DMS 273 (cell line): ENCODE measurements at regions not wholly inside any gene's neighbourhood (a gene's known extent, or its start where the extent isn't known, plus 50 kb on each side); places are given as distances from the start of the nearest gene placed in this dataset.
"Not testable (repeated sequence)": the region's sequence is repeated elsewhere in the genome, so short reads cannot be mapped to it uniquely, and the experiment has no call there.

Experiments
- DNase-seq: peaks from one replicate; lab custom pipeline; 2025; ENCODE audit not compliant: unreplicated experiment; lab: John Stamatoyannopoulos, UW

DNA sequence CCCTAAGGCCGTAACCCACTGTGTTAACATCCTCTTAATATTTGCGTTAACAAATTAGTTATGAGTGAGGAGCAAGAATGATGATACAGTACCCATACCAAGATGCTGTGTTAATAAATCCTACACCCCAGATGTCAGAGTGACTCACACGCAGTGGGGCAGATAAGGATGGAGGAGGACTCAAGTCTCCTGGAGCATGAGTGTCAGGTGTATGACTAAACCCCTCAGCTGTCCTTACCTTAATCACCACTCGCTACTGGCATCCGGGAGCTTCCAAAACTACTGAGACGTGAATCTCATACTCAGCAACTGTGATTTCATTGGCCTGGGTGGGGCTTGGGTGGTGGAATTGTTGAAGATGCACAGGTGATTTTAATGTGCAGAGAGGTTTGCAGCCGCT is 131.3 kb upstream of the MTHFD1L start:
- no peak for DNase-seq

GRCh38 chr6:150735341-150735851 is 130.1 kb upstream of the MTHFD1L start:
- DNase-seq: no peak

DNA sequence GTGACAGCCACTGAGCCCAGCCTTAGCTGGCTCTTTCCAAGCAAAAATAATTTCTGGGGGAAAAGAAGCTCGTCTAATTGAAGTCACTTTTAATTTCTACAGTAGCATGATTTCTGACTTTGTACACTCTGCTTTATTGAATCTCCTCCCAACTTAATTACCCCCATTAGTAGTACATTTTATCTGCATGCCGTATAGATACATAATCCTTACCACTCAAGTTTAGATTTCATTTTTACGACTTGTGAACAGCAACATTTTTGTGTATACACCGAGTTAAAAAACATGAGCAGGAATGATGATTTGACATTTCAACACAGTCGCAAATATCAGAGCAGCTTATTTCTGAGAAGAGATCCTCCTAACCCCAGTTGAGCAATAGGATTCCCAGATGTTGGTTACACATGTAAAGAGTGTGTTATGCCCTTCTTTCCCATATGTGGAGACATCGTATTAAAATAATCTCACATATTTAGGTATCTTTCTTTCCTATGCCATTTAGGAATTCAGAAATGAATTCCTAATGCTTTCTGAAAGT is 127.3 kb upstream of the MTHFD1L start:
- DNase-seq: no peak

DNA sequence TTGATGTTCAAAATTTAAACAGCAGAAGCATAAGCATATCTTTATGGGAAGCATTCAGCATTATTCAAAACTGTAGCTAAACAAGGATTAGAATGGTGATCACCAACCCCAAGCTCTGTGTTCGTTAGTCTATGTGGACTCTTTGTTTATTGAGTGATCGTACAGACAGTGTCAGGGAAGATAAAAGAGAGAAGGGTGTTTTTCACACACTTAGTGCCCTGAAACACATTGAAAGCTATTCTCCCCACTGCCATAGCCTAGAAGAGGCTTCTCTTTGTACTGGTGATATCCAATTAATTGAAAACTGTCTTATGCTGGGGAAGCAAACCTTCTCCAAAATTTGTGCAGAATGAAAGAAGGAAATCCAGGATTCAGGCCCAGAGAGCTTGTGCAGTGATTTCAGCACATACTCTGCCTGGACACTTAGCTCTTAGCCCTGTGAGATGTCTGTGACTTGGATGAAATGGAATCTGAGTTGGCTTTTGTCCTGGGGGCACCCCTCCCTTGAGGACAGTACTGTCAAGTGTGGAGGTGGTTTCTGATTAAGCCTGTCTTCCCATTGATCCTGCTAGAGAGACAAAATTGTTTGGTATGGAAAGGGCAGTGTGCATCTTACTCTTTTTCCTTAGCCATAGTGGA is 125.7 kb upstream of the MTHFD1L start:
- no peak for DNase-seq

DNA sequence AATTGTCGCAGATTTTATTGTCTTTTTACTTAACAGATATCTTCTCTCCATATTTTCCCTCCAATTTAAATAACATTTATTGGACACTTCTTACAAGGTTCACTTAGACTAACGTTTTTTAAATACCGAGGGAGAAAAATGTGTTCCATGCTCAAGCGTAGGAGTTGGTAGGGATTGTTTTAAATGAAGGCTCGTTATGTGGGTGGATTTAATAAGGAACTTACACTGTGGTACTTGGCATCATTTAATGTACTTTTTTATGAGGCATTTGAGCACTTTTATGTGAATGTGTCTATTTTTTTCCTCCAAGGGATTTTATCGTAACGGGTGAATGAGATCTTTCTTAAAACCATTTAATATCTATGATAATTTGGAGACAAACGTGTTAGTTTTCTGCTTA is 125.0 kb upstream of the MTHFD1L start:
- no peak for DNase-seq

GRCh38 chr6:150741633-150742200 is 123.8 kb upstream of the MTHFD1L start:
- DNase-seq: peak; percentile 66

DNA sequence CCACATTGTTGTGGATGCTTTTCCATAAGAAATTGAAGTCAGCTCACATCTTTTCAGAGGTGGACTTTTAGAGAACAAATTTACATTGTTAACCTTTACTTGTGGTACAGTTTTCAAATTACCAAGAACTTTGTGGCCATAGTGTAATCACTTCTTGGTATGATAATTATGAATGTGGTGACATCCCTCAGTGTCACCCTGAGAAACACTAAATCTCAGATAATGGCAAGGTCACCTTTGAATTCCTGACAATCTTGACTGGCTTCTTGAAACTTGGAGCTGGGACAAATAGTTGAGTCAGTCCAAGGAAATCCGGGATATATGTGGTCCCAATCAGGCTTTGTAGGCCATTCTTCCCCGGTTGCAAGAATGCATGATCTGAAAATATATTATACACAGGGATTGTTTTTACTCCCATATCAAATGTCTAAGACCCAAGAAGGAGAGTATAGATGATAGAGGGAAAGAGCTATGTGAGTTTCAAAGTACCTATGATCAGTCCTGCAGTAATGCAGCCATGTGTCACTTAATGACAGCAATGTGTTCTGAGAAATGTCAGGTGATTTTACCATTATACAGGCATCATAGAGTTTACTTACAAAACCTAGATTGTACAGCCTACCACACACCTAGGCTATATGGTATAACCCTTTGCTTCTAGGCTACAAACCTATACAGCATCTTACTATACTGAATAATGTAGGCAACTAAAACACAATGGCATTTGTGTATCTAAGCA is 120.8 kb upstream of the MTHFD1L start:
- DNase-seq: no peak

DNA sequence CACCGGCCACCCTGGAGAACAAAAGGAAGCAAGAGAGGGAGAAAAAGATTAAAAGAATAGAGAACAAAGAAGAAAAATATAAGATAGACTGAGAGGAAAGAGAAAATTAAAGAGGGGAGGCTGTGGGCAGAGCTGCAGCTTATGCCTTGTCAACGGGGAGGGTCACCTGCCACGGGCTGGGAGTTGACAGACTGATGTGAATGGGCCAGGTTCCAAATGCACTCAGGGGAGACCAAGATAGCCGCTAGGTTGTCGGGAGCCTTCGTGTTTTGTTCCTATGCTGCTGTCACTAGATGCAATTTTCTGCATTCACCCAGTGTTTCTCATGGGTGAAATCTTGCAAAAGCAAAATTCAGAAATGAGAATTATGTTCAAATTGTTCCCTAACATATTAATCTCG is 119.6 kb upstream of the MTHFD1L start:
- peak; percentile 3 for DNase-seq

- DNase-seq: no peak
Measured at GRCh38 chr6:150747155-150747554, 118.3 kb upstream of the MTHFD1L start.

GRCh38 chr6:150749091-150749670 is 116.3 kb upstream of the MTHFD1L start:
- DNase-seq: no peak

DNA sequence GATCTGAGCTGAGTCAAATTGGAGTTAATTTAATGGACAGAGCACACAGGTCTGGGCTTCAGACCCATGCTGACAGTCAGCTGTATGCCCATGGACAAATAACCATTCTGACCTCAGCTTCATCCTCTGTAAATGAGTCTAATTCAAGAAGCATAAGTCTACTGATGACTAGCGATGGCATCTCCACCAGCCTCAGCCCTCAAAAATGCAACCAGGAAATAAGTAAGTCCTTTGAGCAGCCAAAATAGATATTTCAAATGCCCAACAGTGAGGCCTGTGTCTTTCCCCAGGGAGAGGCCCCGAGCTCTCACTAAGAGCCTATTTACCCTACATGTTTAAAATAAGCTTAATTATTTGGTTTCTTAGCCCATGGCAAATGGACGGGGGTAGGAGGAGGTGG is 114.2 kb upstream of the MTHFD1L start:
- no peak for DNase-seq

- no peak for DNase-seq
Measured at GRCh38 chr6:150752409-150752808, 113.1 kb upstream of the MTHFD1L start.

GRCh38 chr6:150753371-150754064 is 112.0 kb upstream of the MTHFD1L start:
- DNase-seq: no peak

DNA sequence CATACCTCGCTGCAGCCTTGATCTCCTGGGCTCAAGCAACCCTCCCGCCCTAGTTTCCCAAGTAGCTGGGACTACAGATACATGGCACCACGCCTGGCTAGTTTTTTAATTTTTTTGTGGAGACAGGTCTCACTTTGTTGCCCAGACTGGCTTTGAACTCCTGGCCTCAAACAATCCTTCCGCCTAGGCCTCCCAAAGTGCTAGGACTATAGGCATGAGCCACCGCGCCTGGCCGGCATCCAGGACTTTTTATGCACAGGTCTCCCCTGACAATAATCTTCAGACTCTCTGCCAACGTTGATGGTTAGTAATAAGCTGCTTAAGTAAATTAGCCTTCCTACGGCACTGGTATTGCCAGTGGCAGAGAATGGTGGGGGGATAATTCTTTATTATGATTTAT is 110.5 kb upstream of the MTHFD1L start:
- no peak for DNase-seq

DNA sequence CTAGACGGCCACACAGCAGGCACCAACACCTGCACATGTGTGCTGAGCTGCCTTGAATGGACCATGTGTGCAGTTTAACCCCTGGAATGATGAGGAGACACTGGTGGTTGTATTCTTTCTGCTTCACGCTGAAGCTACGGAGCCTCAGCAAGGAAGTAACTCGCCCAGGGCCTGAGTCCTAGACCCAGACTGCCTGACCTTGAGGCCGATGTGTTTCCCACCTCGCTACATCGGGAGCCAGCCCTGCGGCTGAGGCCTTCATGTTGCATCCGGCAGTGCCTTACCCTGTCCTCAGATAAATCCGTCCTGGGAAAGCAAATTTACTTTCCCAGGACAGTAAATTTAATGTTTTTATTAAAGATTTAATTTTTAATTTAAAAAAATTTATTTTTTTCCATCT is 110.0 kb upstream of the MTHFD1L start:
- no peak for DNase-seq

DNA sequence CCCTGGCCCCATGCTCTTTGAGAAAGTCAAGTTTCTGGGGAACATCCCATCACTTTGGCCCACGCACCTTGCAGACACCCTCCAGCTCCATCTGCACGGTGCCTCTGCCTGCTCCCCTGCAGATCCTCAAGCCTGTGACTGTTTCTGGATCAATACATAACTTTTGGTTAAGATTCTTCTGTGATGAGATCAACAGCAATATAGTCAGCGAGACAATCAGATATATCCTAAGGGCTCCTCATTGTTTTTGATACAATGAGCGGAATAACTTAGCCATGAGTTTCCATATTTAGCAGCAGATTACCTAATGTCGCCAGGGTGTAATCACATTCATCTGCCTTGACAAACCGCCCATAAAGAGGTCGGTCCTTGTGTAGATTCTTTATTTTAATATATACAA is 109.3 kb upstream of the MTHFD1L start:
- DNase-seq: no peak

GRCh38 chr6:150757807-150758206 is 107.7 kb upstream of the MTHFD1L start:
- DNase-seq: not testable (repeated sequence)

DNA sequence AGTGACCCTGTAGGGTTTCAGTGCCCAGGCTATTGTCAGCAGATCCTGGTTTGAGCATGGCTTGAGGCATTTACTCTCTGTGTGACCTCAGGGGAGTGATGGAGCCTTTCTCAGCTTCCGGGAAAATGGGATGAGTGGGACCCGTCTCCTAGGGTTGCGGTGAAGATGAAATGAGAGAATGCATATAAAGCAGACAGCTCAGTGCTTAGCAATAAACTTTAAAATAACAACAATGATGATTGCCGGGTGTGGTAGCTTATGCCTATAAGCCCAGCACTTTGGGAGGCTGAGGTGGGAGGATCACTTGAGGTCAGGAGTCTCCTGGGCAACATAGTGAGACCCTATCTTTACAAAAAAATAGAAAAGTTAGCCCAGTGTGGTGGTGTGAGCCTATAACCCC is 106.0 kb upstream of the MTHFD1L start:
- DNase-seq: no peak

DNA sequence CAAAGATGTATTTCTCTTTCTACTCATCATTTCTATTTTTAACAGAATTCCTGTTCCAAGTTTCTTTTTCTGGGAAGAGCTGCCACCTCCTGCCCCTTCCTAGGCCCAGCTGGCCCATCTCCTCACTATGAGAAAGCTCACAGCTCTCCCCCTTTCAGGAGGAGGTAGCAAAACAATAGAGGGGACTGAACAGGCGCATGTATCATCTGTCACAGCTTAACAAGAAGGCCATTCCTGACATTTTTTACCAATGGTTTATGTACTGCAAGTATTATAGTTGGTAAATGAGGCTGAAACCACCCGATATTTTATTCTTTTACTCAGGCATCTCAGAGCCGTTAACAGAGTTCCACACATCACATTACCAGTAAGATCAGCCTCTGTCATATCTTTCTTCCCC is 103.7 kb upstream of the MTHFD1L start:
- no peak for DNase-seq

GRCh38 chr6:150764334-150765066 is 101.0 kb upstream of the MTHFD1L start:
- no peak for DNase-seq
